ENCODE measurements at regions not wholly inside any gene's neighbourhood (a gene's known extent, or its start where the extent isn't known, plus 50 kb on each side); places are given as distances from the start of the nearest gene placed in this dataset.
"Not testable (repeated sequence)": the region's sequence is repeated elsewhere in the genome, so short reads cannot be mapped to it uniquely, and the experiment has no call there.

DNA sequence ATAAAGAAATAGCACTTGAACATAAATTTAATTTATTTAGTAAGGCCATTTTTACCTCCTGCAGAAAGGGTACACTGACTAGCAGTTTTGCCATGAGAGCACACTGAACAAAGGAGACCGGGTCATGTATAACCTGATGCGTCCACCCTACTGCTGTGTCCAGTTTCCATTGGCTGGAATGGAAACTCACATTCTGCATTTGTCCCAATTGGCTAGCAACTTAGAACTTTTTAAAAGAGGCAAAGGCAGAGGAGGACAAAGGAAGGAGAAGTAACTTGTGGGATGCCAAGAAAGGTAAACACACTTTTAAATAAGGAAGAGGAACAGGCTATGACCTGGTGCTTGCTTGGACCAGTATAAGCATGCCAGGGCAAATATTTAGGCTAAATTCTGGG is 2140.7 kb downstream of the TP53TG3F start:
- TF ChIP-seq POLR2A, POLR2AphosphoS5 (IDR thresholded peaks at IDR 0.05): not testable (repeated sequence)
- TF ChIP-seq, protein P1, sequence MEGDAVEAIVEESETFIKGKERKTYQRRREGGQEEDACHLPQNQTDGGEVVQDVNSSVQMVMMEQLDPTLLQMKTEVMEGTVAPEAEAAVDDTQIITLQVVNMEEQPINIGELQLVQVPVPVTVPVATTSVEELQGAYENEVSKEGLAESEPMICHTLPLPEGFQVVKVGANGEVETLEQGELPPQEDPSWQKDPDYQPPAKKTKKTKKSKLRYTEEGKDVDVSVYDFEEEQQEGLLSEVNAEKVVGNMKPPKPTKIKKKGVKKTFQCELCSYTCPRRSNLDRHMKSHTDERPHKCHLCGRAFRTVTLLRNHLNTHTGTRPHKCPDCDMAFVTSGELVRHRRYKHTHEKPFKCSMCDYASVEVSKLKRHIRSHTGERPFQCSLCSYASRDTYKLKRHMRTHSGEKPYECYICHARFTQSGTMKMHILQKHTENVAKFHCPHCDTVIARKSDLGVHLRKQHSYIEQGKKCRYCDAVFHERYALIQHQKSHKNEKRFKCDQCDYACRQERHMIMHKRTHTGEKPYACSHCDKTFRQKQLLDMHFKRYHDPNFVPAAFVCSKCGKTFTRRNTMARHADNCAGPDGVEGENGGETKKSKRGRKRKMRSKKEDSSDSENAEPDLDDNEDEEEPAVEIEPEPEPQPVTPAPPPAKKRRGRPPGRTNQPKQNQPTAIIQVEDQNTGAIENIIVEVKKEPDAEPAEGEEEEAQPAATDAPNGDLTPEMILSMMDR (IDR thresholded peaks at IDR 0.05), result not testable (repeated sequence)

Data from prostate gland (tissue), 2 donors.